Activated CD8-positive, alpha-beta memory T cell treated with anti-CD3 and anti-CD28 coated beads for 1 hour (primary cell): ENCODE measurements at regions not wholly inside any gene's neighbourhood (a gene's known extent, or its start where the extent isn't known, plus 50 kb on each side); places are given as distances from the start of the nearest gene placed in this dataset.

Experiments
- DNase-seq, 2 donors: peaks; one replicate each; pipeline ENCODE4 v3.0.0-alpha.2; 2020; ENCODE audit warnings: low read depth in 1 of 2; ENCODE audit errors: extremely low read depth in 1 of 2

DNA sequence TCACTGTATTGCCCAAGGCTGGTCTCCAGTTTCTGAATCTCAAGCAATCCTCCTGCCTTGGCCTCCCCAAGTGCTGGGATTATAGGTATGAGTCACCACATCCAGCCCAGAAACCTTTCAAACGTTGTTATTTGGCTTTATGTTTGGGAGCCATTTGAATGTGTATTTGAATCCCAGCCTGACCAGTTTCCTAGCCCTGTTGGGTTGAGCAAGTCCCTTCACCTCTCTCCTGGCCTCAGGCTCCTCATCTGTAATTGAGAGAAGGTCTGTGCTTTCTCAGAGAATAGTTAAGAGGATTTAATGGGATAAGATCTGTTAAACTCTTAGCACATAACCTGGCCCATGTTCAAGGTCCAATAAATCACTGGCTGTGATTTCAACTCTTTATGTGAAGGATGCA, 385.8 kb upstream of the RBFOX1 start:
- DNase-seq: no peak

DNA sequence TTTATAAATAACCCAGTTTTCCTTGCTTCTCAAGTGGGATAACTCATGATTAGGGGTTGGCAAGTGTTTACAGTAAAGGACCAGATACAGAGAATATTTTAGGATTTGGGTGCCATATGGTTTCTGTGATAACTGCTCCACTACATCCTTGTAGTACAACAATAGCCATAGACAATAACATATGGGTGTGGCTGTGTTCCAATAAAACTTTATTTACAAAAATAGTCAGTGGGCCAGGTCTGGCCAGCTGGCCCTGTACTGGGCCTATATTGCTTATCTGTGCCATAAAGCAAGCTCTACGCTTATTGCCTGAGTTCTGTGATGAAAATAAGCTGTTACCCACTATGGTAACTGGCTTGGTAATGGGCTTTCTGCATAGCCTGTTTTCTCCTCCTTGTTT, 386.5 kb upstream of the RBFOX1 start:
- DNase-seq: no peak

DNA sequence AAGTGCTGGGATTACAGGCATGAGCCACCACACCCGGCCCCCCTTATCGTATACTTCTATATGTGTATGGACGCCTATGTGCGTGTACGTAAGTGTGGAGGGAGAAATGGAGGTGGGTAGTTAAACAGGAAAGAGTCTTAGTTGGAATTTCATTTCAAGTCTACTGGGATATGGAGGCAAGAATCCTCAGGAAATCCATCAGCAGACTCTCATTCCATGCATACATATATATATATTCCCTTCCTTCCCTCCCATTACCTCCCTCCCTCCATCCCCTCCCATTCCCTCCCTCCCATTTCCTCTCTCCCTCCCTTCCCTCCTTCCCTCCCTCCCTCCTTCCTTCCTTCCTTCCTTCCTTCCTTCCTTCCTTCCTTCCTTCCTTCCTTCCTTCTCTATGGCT, 391.7 kb upstream of the RBFOX1 start:
- DNase-seq: no peak

DNA sequence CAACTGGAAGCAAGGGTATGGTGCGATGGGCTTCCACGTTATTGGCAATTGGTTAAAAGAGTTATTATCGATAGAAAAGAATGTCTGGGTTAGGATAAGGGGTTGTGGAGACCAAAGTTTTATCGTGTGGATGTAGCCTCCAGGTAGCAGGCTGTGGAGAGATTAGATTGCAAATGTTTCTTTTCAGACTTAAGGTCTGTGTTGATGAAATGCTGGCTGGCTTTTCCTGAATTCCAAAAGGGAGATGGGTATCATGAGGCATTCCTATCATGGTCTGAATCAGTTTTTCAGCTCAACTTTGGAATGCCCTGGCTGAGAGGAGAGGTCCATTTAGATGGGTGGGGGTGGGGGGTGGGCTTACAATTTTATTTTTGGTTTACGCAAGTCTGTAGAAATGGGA, 395.0 kb upstream of the RBFOX1 start:
- no peak for DNase-seq

DNA sequence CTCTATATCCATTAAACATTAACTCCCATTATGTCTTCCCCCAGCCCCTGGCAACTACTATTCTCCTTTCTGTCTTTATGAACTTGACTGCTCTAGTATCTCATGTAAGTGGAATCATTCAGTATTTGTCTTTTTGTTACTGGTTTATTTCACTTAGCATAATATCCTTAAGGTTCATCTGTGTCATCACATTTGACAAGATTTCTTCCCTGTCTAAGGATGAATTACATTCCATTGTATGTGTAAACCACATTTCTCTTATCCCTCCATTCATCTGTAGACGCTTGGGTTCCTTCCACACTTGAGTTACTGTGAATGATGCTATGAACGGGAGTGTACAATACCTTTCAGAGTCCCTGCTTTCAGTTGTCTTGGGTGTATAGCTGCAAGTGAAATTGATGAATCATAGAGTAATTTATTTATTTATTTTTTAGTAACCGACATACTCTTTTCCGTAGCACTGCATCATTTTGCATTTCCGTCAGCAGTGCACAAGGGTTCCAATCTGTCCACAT, 399.7 kb upstream of the RBFOX1 start:
- no peak for DNase-seq

DNA sequence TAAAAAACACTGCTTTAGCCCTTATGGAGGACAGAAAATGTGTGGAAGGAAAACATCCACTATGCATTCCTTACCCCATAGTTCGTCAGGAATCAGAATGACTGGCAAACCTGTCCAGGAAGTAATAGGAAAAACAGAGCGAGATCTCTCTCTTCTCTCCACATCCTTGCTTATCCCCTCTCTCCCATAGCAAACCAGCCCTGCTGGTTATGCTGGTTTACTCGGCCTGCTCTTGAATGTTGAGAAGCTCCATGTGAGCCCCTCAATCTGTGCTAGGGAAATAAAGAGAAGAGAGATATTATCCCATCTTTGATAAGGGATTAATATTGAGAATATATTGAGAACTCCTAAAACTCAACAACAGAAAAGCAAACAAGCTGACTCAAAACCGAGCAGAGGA, 402.8 kb upstream of the RBFOX1 start:
- no peak for DNase-seq

DNA sequence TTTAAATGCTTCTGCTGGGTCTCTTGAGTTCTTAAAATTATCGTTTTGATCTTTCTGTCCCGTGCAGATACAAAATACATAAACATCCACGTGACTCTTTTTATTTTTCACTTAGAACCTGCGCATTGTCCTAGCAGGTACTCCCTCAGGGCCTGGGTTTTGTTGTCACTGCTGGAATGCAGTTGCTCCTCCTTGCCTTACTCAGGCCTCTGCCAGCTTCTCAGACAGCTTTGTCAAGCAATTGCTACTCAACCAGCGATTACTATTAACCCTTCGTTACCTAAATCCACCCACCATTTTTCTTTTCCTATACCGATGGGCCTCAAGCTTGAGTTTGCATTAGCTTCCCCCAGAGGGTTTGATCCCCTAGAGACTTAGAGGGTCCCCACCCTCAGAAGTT, 405.9 kb upstream of the RBFOX1 start:
- DNase-seq: no peak

DNA sequence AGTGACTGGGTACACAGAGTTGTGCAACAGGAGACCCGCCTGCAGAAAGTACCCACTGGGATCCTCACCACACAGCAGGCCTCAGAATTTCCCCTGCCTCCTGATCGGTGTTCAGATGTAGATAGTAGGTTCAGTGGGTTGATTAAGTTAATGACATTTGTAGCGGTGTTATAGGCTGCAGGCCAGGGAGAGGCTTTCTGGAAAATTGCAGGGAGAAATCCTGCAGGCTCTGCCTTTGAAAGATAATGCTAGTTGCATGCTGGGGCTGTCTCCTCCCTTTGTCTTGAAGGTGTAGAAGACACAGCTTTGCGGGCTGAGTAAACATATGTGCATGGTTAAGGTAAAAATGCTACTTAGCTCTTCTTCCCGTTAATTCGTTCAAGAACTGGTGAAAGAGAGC, 406.3 kb upstream of the RBFOX1 start:
- no peak for DNase-seq

DNA sequence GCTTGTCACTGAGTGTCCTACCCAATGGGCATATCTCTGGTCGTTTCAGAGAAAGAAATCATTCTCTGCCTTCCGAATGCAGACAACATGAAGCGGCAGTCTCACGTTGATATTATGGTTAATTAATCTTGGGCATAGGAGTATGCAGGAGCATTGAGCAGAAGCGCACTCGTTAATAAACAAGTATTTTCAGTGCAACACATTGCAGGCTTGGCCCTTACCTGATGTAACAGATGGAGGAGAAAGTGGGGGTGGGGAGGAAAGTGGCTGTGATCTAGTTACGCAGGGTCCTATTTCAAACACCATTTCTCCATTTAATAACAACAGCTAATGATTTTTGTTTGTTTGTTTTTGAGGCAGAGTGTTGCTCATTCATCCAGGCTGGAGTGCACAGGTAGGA, 414.0 kb upstream of the RBFOX1 start:
- DNase-seq: no peak

DNA sequence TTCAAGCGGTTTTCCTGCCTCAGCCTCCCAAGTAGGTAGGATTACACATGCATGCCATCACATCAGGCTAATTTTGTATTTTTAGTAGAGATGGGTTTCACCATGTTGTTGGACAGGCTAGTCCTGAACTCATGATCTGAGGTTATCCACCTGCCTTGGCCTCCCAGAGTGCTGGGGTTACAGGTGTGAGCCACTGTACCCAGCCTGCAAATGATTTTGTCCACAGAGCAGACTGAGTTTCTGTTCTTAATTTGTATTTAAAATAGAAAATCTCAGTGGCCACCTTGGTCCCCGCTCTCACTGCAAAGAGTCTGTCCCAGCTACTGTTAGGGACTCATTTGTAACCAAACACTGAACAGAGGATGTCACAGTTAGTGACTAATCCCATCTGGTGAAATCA, 415.7 kb upstream of the RBFOX1 start:
- DNase-seq: no peak

DNA sequence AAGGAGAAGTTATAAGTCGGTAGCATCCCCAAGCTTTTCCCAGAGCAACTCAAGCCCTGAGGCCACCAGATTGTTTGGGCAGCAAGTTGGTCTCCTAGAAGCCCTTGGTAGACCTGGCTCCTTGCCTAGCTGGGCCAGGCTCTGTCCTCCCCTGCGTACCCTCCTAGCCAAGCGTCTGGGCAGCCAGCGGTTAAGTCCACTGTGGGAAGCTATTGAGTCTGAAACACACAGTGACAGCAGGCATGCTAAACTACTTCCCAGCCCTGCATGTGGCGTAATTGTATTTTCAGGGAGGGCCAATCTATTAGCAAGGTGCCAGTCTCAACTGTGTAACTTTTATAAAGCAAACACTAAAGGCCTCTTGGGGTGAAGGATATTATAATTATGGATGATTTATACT, 419.1 kb upstream of the RBFOX1 start:
- DNase-seq: no peak

DNA sequence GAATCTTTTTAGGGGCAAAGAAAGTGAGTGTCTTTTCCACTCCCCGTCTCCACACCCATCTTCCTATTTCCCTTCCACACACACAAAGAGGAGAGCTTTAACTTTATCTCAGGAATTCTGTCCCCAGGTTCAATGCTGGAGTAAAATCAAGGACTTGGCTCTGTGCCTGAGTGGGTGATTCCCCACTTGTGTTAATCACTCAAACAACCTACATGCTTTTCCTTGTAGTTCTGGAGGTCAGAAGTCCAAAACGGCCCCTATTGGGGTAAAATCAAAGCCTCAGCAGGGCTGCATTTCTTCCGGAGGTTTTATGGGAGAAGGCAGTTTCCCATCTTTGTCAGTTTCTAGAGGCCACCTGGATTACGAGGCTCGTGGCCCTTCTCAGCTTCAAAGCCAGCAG, 422.3 kb upstream of the RBFOX1 start:
- DNase-seq: no peak

DNA sequence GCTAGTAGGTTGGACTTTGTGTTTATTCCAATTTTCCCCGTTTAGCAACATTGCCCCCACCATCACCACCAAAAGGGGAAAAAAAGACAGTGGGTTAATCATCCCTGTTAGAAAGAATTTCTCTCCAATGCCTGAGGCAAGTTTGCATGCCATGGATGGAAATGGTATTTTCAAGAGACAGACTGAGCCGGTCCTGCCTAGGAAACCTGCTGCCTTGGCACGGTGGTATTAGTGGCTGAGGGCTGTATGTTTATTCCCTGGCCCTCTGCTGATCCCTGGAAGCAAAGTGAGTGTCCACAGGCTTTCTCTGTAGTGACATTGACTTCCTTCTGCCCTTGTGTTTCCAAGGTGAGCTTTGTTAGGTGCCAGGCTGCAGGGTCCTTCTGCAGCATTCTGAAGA, 427.0 kb upstream of the RBFOX1 start:
- DNase-seq: no peak

DNA sequence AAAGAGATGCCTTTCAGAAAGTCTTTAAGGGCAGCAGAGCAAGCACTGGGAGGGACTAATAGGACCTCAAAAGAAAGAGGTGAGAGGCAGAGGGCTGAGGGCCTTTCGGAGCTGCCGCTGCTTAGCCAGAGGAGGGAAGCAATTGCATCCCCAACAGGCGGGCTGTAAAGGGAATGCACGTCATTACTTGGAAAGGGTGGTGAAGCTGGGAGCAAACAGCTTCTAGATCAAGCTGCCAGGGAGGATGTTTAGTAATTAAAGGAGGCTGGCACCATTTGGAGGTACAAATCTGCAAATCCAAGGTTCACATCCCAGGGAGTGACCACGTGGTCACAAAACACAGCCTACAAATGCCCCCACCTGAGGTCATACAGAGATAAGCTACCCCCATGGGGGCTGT, 429.0 kb upstream of the RBFOX1 start:
- DNase-seq: no peak

DNA sequence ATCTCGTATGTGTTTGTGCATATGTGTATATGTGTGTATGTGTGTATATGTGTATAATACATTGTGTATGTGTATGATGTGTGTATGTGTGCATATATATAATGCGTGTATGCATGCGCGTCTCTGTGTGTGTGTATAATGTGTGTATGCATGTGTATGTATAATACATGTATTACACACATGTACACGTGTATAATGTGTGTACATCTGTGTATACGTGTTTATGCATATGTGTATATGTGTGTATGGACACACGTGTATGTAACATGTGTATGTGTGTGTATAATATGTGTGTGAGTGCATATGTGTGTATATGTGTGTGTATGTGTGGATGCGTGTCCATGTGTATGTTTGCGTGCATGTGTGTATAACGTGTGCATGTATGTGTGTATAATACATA, 433.7 kb upstream of the RBFOX1 start:
- DNase-seq: no peak

DNA sequence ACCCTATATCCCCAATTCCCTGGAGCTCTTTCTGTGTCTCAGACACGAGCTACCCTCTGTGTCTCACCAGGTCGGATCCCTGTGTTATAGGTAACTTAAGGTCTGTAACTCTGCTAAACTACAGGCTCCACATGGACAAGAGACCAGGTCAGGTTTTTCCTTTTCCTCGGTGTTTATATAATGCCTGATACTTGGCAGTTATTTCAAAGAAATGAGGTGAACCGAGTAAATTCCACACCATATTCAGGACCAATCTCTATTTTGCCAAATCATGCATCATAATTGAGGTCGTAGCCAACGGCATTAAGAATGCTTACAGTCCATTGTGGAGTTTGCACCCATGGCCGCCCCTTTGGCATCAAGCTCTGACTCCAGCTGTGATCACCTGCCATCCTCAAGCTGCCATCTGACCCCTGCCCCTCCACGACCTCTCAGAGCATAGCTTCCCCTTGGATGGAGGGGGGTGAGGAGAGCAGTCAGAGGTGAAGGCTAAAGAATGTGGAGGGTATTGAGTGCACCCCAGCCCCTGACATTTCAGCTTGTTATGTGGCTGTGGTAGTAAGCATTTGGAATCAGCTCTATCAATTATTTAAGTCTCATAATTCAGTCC, 434.7 kb upstream of the RBFOX1 start:
- DNase-seq: no peak

DNA sequence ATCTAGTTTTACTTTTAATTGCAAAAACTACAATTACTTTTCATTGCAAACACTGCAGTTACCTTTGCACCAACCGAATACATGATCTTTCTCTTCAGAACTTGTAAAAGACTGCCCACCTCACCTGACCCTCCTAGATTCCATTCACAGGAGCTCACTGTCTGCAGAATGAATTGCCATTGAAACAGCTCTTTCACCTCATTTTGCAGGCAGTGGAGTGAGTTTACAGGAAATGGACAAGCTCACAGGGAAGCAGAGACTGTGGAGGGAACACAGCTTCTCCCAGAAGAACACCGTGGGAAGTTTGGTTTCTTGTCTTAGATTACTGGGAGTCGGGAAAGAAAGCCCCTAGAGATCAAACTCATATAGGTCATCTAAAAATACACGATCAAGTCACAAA, 439.7 kb upstream of the RBFOX1 start:
- DNase-seq: no peak

DNA sequence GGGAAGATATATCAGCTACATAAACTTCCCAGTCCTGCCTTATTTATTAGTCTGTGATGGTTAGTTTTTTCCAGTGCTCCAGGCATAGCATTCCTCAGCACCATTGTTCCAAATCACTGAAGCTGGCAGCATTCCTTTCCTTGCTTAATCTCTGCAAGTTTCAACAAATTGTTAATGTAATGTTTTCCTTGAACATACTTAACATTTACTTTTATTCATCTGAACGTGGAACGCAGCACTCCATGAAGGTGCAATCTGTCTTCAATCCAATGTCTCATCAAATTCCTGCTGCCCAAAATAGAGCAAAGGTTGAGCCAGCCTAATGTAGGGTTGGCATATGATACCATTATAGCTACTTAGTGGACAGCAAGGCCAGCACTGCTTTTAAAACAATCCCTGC, 441.1 kb upstream of the RBFOX1 start:
- DNase-seq: no peak

DNA sequence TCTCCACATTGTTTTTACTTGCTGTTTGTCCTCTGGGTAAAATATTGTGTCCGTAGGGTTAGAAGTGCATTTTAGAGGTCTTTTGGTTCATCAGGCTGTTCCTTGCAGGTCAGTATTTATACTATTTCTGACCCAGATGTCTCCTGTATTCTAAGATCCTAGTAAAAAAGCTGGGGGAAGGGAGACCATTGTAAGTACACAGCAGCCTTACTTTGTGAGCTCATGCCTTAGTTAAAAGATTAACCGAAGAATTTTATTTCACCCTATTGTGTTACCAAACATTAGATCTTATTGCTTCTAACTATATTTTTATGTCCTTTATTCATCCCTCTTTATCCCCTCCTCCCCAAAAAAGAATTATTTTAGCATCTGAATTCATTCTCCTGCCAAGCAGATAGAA, 444.1 kb upstream of the RBFOX1 start:
- no peak for DNase-seq

DNA sequence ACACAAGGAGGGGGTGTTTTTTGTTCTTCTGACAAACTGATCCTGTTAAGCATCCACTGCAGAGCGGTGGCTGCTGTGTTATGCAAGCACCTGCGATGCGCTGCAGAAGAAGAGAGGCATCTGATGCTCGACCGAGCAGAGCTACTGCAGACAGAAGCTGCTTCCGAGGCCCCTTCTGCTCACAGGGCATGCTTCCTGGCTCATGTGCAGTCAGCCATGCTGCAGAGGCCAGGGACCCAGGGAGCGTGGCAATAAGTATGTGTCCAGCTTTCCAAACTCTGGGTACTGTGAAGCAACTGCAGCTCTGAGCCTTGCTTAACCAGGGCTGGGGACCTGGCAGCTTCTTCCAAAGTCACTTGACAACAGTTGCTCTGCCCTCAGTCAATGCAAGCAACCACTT, 448.6 kb upstream of the RBFOX1 start:
- DNase-seq: no peak

DNA sequence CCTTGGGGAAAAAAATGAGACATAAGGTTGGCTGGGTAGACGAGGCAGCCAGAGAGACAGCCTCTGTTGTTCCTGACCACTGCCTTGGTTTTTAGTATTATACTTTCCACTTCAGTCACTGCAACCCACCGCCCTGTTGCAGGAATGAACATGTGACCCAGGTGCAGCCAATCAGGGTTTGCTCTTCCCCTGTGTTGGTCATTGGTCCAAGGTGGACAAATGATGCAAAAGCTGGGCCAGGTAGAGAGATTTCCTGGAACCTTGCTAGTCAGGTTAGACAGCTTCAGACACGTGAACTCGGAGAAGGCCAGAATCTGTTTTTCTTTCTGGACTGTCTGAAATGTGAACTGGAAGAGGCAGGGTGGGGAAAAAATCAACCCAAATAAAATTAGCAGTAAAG, 452.4 kb upstream of the RBFOX1 start:
- DNase-seq: no peak

DNA sequence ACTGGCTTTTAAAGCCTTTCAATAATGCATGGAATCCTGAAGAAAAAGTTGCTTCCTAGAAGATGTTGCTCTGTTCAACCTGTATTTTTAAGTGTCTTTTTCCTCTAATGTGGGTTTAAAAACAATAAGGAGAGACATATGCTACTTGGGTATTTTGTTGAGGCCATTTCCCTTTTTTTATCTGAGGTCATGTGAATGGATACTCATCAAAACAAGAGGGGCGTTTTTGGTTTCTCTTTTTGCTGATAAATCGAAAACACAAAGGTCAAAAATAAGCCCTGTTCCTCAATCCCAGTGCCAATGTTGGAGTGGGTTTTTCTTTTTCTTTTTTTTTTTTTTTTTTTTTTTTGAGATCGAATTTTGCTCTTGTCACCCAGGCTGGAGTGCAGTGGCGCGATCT, 468.0 kb upstream of the RBFOX1 start:
- no peak for DNase-seq

DNA sequence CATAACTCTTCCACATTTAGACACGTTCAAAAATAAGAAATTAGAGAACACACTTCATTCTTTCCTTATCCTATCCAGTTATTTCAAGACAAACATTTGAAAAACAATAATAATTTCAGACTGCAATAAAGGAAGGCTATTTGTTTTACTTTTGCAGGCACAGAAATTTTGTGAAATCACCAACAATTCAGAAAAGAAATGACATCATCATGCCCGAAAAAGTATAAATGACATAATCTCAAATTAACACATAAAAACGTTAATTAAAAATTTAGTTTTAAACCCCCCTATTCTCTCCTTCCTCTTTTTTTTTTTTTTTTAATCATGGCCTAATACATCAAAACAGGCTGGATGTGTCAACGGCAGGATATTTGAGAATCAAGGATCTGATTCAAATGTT, 468.4 kb upstream of the RBFOX1 start:
- no peak for DNase-seq

DNA sequence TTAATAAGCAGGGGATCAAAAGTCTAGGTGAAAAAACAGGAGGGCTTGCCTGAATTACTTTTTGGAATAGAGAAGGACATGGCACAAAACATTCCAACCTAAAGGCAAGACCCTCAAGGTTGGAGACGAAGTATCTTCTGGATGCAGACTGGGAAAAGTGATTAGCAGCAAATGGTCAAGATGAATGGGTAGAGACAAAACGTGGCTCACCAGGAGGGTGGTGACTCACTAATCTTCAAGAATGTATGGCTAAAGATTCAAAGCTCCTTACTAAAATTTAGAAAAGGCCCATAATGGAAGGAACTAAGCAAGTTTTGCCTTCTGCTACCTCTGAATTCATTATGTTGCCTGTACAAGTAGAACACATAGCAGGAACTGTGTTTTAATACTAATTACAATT, 469.5 kb upstream of the RBFOX1 start:
- DNase-seq: no peak
